ENCODE measurements at regions not wholly inside any gene's neighbourhood (a gene's known extent, or its start where the extent isn't known, plus 50 kb on each side); places are given as distances from the start of the nearest gene placed in this dataset.

DNA sequence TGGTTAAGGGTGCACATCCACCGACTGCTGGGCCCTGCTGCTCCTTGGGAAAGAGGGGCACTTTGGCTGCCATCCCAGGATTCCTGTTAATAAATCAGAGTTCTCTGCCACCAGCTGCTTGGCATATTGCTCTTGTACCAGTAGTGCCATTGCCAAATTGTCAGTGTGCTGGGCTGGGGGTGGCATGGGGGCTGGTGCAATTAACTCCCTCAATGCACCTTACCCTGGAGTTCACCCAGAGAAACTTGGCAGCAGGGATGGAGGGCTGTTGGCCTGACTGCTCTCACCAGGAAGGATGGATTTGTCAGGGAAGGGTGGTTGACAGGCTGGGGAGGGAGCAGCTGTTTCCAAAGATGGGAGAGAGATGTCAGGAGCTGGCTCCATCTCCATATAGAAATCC lies 94.6 kb upstream of the SKOR2 start:
- DNase-seq (ENCODE audit: low read depth in 2 of 3, low spot score in 1 of 3) = no peak

DNA sequence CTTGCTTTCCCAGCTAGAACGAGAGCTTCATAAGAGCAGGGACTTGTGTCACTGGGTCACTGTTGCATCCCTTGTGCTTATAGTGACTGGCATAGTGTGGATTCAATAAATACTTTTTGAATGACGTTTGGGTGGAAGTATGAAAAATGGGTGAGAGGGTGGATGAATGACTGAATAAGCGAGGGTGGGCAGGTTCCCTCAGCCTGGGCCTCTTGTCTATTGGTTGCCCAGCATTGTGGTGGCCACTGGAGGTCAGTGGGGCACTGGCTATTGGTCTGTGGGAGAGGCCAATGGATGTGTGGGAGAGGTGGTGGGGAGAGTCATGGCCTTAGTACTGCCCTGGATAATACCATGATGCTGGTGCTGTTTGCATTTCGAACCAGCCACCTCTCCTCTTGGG lies 93.8 kb upstream of the SKOR2 start:
- no peak for DNase-seq (ENCODE audit: low read depth in 2 of 3, low spot score in 1 of 3)

DNA sequence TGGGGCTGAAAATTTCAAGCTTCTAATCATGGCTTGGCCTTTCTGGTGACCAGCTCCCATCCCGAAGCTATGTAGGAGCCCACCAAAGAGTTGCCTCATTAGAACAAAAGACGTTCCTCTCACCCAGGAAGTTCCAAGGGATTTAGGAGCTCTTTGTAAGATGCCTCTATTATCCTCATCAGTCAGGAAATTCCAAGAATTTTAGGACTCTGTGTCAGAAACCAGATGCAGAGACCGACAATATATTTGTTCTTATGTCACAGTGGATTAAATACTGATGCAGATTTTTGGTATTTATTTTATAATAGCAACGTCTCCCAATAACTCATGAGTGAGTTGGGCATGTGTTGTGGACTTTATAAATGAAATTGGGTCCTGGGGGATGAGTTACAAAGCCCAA lies 91.8 kb upstream of the SKOR2 start:
- no peak for DNase-seq (ENCODE audit: low read depth in 2 of 3, low spot score in 1 of 3)

DNA sequence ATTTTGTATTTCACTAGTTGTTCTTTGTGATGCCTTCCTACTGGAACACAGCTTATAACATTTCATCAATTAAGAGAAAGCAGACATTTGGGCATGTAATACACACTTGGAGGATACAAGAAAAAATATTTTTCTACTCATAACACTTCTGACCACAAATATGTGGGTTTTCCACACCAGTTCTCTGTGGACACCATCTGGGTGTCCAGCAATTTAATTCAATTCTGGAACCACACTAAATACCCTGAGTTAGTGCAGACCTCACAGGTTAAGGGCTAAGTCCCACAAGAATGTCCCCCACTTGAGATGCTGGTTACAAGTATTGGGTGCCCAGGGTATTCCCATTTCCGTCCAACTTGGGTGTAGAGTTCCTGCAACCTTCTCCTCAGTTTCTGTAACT lies 91.1 kb upstream of the SKOR2 start:
- no peak for DNase-seq (ENCODE audit: low read depth in 2 of 3, low spot score in 1 of 3)

DNA sequence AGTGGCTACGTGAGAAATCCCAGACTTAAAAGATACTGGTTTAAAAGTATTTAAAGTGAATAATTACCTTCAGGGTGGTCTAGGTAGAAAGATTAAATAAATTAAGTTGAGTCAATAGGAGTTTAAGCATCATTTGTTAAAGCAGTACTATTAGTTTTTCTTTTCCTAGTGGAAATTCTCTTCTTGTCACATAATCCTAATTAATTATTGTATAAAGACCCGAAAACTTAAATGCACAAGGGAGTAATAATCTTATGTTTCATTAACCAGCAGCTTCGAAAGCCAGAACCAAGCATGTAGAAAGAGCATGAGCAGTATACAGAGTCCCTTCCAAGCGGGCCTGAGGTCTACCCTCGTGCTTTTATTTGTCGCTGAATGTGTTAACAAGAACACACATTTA lies 90.2 kb upstream of the SKOR2 start:
- DNase-seq (ENCODE audit: low read depth in 2 of 3, low spot score in 1 of 3) = no peak

DNA sequence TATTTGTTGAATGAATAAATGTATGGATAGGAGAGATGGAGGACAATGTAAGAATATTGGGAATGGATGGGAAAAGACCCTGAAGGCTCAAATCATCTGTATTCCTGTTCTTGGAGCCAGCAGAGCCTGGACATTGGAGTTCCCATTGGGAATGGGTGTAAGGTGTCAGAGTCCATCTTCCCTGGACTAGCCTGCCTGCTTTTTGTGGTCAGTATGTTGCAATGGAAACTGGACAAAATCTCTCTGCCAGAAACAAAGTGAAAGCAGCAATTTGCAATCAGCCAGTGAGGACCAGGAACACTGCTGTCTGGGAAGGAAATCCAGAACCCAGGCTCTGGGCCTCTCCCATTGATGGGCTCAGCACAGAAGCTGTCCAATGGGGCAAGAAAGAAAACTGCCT lies 83.5 kb upstream of the SKOR2 start:
- DNase-seq (ENCODE audit: low read depth in 2 of 3, low spot score in 1 of 3) = no peak

DNA sequence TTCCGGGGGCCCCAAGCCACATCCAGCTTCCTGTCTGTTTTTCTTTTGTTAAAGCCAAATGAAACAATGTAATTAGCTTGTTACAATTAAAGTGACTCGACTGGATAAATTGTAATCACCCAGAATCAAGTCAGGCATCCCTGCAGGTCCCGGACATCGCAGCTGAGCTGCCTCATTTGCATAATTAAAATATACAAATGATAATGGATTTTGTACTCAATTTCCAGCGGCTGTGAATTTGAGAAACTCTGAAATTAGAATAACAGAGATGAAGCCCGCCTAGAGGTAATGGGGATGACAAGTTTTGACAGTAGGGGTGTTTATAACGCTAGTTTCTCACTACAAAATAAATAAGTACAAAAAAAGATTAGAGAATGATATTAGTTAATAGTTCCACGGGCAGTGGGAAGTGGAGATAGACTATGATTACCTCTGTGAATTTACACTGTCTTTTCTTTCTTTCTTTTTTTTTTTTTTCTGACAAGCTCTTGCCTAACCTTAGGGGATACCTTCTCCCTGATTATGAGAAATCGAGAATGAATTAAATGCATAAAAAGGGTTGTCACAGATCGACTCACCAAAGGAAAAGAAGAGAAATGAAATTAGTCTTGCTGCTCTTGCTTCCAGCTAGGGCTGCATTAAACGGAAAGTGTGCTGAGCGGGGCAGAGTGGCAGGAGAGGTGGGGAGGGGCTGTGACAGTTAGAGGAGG lies 82.6 kb upstream of the SKOR2 start:
- no peak for DNase-seq (ENCODE audit: low read depth in 2 of 3, low spot score in 1 of 3)

DNA sequence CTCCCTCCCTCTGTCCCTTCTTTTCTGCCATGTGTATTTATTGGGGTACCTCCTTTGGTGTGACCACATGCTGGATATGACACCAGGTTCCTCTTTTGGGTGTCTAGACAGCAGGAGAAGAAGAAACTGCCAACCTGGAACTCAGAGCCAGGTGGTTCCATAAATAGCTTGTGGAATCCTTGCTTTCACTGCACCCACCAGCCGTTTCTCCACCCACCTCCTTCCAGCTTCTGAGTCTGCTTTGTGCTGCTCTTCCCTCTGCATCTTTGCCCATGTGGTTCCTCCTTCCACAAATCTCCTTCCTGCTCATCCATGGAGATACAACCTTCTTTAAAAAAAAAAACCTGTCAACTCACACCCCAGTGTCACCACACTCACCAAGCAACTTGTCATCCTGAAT lies 80.2 kb upstream of the SKOR2 start:
- no peak for DNase-seq (ENCODE audit: low read depth in 2 of 3, low spot score in 1 of 3)

DNA sequence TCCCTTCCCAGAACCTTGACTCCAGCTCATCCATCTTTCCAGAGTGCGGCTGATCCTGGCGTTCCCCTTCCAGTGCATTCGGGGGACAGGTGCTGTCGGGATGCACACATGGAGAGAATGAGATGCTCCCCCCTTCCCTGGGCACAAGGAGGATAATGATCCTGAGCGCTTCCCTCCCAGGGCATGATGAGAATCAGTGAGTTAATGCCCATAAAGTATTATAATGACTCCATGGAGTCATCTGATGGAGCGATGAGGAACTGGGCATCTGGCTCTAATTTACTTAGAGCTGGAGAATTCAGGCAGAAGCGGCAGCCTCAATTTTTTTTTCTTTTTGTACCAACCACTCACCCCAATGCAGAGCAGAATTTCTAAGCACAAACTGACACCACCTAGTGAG lies 79.6 kb upstream of the SKOR2 start:
- no peak for DNase-seq (ENCODE audit: low read depth in 2 of 3, low spot score in 1 of 3)

DNA sequence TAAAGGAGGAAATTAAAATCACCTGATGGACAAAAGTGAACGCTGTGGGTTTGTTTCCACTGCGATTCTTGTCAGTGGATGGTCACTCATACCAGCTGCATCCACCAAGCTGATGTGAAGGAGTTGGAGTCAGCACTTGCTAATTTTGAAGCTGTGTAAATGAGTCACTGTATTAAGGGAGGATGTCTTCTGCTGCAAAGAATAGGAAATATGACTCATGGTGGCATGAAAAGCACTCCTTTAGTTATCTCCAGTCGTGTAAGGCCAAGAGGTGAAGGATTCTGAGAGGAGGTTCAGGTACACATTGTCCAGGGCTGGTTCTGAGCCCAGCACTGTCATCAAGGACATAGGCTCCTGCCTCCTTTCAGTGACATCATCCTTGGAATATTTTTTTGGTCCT lies 71.7 kb upstream of the SKOR2 start:
- no peak for DNase-seq (ENCODE audit: low read depth in 2 of 3, low spot score in 1 of 3)

DNA sequence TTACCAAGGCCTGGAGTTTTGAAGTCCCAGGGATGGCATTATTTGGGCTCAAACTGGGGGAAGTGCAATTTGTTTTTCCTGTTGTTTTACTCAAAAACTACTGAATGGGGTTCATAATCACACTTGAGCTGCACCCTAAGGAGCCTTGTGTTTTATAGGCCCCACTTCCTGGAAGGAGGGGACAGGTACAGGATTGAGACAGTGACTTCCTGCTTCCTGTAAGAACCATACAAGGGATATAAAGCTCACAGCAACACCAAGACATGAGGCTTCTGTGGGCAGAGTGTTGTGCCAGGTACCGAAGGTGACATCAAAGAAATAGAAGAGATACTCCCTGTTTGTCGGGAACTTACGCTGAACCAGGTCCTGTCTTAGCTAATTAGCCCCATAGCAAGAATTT lies 70.4 kb upstream of the SKOR2 start:
- no peak for DNase-seq (ENCODE audit: low read depth in 2 of 3, low spot score in 1 of 3)

DNA sequence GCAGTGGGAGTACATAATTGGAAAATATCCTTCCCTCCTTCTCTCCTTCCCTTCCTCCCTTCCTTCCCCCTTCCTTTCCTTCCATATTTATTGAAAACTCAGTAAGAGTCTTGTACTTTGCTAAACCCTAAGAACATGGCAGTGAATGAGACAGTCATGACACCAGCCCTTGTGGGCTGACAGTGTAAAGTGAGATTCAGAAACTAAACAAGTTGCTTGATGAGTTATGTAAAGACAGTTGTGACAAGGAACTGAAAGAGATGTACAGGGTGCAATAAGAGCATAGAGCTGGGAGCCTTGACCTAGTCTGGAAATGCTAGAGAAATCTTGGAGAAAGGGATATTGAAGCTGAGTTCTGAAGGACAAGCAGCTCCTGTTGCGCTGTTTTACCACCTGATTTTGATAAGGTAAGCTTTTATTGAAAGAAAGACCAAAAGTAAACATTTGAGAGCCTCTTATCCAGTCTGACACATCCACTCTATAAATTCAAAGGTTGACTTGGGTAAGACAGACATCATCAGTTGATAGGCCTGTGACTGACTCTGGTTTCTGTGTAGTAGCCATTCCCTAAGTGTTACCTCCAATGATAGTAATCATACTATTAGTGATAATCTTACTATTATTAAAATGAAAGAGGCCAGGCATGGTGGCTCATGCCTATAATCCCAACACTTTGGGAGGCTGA lies 66.5 kb upstream of the SKOR2 start:
- DNase-seq (ENCODE audit: low read depth in 2 of 3, low spot score in 1 of 3) = no peak

DNA sequence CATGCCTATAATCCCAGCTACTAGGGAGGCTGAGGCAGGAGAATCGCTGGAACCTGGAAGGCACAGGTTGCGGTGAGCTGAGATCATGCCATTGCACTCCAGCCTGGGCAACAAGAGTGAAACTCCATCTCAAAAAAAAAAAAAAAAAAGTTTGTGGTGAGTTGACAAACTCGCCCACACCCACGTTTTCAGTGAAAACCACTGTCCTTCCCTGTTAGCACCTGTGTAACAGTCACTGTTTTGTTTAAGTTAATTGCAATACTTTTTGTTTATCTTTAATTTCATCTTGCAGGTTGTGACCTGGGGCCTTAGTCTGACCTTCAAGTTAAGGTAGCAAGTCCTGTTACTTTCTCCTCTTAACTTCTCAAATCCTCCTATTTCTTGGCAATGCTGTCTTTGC lies 65.5 kb upstream of the SKOR2 start:
- no peak for DNase-seq (ENCODE audit: low read depth in 2 of 3, low spot score in 1 of 3)

DNA sequence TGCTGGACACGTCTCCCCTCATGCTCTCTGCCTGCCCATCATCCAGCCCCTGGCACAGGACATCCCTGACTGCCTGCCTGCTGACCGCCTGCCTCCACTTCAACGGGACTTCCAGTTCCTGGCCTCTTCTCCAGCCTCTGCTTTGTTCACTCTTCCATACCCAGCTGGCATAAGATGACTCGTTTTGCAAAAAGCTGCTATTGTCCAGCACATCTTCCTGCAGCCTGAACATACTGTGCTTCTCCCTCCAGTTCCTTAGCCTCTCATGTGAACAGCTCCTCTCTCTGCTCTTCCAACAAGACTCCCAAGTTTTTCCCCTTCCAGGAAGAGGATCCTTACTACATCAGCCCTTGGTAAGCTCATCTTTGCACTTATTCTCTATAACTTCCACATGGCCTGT lies 62.4 kb upstream of the SKOR2 start:
- DNase-seq (ENCODE audit: low read depth in 2 of 3, low spot score in 1 of 3) = no peak

DNA sequence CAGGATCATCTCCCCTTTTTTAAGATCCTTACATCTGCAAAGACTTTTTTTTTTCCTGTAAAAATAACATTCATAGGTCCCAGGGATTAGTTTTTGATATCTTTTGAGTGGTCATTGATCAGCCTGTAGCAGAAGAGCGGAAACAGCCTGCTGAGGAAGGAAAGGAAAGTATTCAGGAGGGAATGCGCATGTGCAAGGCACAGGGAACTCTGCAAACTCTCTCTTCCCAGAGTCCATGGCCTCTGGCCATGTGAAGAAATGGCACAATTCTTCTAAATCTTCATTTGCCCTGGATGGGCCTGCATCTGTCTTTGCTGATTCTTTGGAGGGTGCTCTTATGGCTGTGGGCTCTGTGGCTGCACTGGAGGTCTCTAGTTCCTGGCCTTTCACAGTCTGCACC lies 60.1 kb upstream of the SKOR2 start:
- no peak for DNase-seq (ENCODE audit: low read depth in 2 of 3, low spot score in 1 of 3)

All from stimulated activated CD4-positive, alpha-beta T cell treated with anti-CD3 and anti-CD28 coated beads, Interleukin-12 subunit alpha, Interleukin-12 subunit beta, amount 100 ng/mL, for 48 hours (primary cell).